Vagina (tissue), 2 donors: ENCODE measurements at regions not wholly inside any gene's neighbourhood (a gene's known extent, or its start where the extent isn't known, plus 50 kb on each side); places are given as distances from the start of the nearest gene placed in this dataset.

ENCODE experiments used
- DNase-seq, 2 donors: peaks; one replicate each; pipeline ENCODE4 v3.0.0-alpha.2; 2017; ENCODE audit errors: extremely low spot score in 2 of 2
- H3K27ac ChIP-seq: fragments of 200-600 bp; sonication (generic); one replicate; pipeline ENCODE4 v1.5.1; 2019
- H3K27me3 ChIP-seq: fragments of 200-600 bp; sonication (generic); one replicate; pipeline ENCODE4 v1.5.1; 2019
- H3K36me3 ChIP-seq, 2 donors: fragments of 200-600 bp; sonication (generic); one replicate each; pipeline ENCODE4 v1.5.1; 2017 to 2019
- H3K4me1 ChIP-seq: fragments of 200-600 bp; sonication (generic); one replicate; pipeline ENCODE4 v1.5.1; 2019
- H3K4me3 ChIP-seq, 2 donors: fragments of 200-600 bp; sonication (generic); 1 replicate in 1 of 2; 2 replicates in 1 of 2; pipeline ENCODE4 v1.5.1; 2016 to 2019
- H3K9me3 ChIP-seq: fragments of 200-600 bp; sonication (generic); one replicate; pipeline ENCODE4 v1.5.1; 2019
- POLR2A ChIP-seq, 2 donors: fragments of 450-650 bp; IDR thresholded peaks; one replicate each; pipeline ENCODE4 v1.6.1; 2017; ENCODE audit warnings: antibody characterized with exemption in 2 of 2, mild to moderate bottlenecking in 2 of 2, moderate library complexity in 2 of 2
- POLR2AphosphoS5 ChIP-seq, 2 donors: sonication (generic); formaldehyde crosslinking; IDR thresholded peaks; one replicate each; pipeline ENCODE4 v1.9.0; 2017; ENCODE audit warnings: antibody characterized with exemption in 2 of 2, mild to moderate bottlenecking in 2 of 2, low read depth in 1 of 2; ENCODE audit not compliant: insufficient read depth in 1 of 2
- intact Hi-C: fragments of 100-400 bp; cut with DNase I; formaldehyde crosslinking; loops from one replicate; pipeline ENCODE4 v1.15.1; 2023
- TF ChIP-seq, protein P1 (sequence below), 3 experiments: fragments of 450-650 bp in 2 of 3; fragments of 200-600 bp in 1 of 3; sonication (generic) in 1 of 3; IDR thresholded peaks; one replicate each; pipeline ENCODE4 v1.5.1; 2017 to 2019; ENCODE audit warnings: antibody characterized with exemption in 3 of 3, mild to moderate bottlenecking in 2 of 3, moderate library complexity in 2 of 3

DNA sequence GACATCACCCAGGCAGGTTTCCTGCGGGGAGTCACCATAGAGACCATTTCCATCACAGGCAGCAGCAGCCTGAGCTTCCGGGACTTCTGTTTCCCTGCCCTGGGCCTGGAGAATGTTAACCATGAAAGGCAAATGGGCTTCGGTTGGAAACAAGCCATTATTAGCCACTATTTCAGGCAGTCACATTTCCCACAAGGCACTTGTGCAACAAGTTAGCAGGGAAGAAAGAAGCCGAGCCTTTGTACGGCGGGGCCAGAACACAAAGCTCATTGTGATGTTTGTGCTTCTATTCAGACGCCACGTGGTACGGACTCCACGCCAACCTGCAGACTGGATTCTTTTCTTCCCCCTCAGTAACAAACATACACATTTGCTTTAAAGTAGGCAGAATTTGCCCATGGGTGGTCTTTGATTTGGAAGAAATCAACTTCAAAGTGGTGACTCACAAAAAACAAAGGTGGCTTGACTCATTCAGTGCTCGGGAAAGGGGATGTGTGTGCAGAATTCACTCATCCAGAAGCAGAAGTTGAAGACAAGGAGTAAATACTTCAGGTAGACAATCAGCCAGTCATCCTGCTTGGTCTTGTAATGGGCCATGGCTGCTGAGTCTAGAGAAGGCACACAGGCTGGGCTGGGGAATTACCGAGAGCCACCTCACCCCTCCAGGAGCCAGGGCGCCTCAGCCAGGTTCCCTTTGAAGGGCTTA, 154.2 kb upstream of the PRMT8 start:
- Histone ChIP-seq H3K4me3 (no peak overlapping the region), H3K27ac (no peak overlapping the region), H3K27me3 (no peaks in the 10 kb centered on the region), H3K4me1 (no peaks in the 10 kb centered on the region), H3K36me3 (no peaks in the 10 kb centered on the region), H3K9me3 (no peaks in the 10 kb centered on the region)
- intact Hi-C loops, result no loop called here
- no peak for DNase-seq
- no peak for TF ChIP-seq POLR2A (IDR thresholded peaks at IDR 0.05)
- TF ChIP-seq, protein P1, sequence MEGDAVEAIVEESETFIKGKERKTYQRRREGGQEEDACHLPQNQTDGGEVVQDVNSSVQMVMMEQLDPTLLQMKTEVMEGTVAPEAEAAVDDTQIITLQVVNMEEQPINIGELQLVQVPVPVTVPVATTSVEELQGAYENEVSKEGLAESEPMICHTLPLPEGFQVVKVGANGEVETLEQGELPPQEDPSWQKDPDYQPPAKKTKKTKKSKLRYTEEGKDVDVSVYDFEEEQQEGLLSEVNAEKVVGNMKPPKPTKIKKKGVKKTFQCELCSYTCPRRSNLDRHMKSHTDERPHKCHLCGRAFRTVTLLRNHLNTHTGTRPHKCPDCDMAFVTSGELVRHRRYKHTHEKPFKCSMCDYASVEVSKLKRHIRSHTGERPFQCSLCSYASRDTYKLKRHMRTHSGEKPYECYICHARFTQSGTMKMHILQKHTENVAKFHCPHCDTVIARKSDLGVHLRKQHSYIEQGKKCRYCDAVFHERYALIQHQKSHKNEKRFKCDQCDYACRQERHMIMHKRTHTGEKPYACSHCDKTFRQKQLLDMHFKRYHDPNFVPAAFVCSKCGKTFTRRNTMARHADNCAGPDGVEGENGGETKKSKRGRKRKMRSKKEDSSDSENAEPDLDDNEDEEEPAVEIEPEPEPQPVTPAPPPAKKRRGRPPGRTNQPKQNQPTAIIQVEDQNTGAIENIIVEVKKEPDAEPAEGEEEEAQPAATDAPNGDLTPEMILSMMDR (IDR thresholded peaks at IDR 0.05), result no peak
- TF ChIP-seq POLR2AphosphoS5 (IDR thresholded peaks at IDR 0.05; ENCODE audit: insufficient read depth in 1 of 2, low read depth in 1 of 2), result no peak

DNA sequence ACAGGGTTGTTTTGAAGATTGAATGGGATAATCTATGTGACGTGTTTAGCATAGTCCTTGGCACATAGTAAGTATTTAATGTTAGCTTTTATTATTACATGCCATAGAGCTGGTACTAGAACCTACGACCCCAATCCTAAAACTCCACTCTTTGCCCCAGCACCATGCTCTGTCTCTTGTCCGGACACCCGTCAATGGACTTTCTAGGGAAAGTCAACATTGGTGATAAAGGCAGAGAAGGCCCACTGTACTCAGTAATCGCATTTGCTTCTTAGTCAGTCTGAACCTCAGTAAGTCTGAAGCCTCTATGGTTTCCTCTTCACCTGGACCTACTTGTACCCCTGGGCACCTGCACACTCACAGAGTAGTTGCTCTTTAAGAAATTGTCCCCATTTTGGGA, 153.1 kb upstream of the PRMT8 start:
- Histone ChIP-seq H3K9me3 (no peaks in the 10 kb centered on the region), H3K4me3 (no peak overlapping the region), H3K27me3 (no peaks in the 10 kb centered on the region), H3K4me1 (no peaks in the 10 kb centered on the region), H3K36me3 (no peaks in the 10 kb centered on the region), H3K27ac (no peak overlapping the region)
- TF ChIP-seq POLR2A (IDR thresholded peaks at IDR 0.05) (no peak), POLR2AphosphoS5 (IDR thresholded peaks at IDR 0.05; ENCODE audit: insufficient read depth in 1 of 2, low read depth in 1 of 2) (no peak)
- TF ChIP-seq, protein P1 (IDR thresholded peaks at IDR 0.05), result no peak
- intact Hi-C loops, result no loop called here
- no peak for DNase-seq

DNA sequence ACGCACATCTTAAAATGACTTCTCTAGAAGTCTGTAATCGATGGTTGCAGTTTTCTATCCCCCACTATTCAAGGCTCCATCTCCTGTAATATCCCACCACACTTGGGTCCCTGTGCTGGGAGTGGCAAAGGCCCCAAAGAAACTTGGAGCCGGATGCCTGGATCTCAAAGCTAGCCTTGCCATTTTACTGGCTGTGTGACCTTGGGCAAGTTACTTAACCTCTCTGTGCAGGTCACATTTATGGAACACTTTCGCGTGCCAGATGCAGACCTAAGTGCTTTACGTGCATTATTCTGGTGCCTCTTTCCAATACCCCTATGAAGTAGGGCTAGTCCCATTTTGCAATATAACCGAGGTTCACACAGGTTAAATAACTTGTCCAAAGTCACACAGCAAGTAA, 151.8 kb upstream of the PRMT8 start:
- no peak for DNase-seq
- Histone ChIP-seq H3K27ac (no peak overlapping the region), H3K9me3 (no peaks in the 10 kb centered on the region), H3K4me1 (no peaks in the 10 kb centered on the region), H3K36me3 (no peaks in the 10 kb centered on the region), H3K4me3 (no peak overlapping the region), H3K27me3 (no peaks in the 10 kb centered on the region)
- no peak for TF ChIP-seq POLR2AphosphoS5 (IDR thresholded peaks at IDR 0.05; ENCODE audit: insufficient read depth in 1 of 2, low read depth in 1 of 2)
- no peak for TF ChIP-seq POLR2A (IDR thresholded peaks at IDR 0.05)
- TF ChIP-seq, protein P1 (IDR thresholded peaks at IDR 0.05), result no peak
- intact Hi-C loops, result no loop called here

DNA sequence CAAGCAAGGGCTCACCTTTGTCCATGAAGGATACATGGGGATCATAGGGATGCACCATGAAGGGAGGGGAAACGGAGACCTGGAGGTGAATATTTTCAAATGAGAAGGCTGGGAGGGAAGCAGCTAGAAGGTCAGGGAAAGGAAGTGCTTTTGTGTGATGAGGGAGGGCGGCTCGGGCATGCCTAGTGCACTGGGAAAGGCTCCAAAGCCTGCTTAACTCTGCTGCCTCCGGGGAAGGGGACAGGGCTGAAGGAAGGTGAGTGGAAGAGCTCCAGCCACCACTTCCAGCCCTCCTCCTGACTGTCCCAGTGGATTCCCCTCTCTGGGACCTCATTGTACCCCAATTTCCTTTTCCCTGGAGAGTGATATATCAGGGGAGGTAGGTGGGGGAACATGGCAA, 149.4 kb upstream of the PRMT8 start:
- Histone ChIP-seq H3K9me3 (no peaks in the 10 kb centered on the region), H3K36me3 (no peaks in the 10 kb centered on the region), H3K27ac (no peak overlapping the region), H3K4me3 (no peak overlapping the region), H3K4me1 (no peaks in the 10 kb centered on the region), H3K27me3 (no peaks in the 10 kb centered on the region)
- no peak for TF ChIP-seq POLR2AphosphoS5 (IDR thresholded peaks at IDR 0.05; ENCODE audit: insufficient read depth in 1 of 2, low read depth in 1 of 2)
- TF ChIP-seq, protein P1 (IDR thresholded peaks at IDR 0.05), result no peak
- TF ChIP-seq POLR2A (IDR thresholded peaks at IDR 0.05), result no peak
- intact Hi-C loops, result no loop called here
- DNase-seq, result no peak

DNA sequence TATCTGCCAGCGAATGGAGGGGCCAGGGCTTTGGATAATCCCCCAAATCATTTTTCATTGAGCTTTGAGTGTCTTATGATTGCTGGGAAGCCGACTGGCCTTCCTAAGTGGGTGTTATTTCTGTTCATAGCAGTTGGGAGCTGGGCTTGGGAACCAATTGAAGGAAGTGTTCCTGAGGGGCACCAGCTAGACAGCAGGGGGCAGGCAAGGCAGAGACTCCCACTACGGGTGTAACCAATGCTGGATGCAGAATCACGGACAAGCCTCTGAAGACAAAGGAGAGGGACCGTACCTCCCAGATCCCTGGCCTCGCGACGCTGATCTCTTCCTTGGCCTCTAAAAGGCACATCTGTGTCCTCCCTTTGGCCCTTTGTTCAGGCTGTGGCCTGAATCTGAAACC, 149.0 kb upstream of the PRMT8 start:
- no peak overlapping the region for H3K4me3 ChIP-seq
- no peaks in the 10 kb centered on the region for H3K9me3 ChIP-seq
- H3K4me1 ChIP-seq, result no peaks in the 10 kb centered on the region
- TF ChIP-seq POLR2AphosphoS5 (IDR thresholded peaks at IDR 0.05; ENCODE audit: insufficient read depth in 1 of 2, low read depth in 1 of 2) (no peak), POLR2A (IDR thresholded peaks at IDR 0.05) (no peak)
- TF ChIP-seq, protein P1 (IDR thresholded peaks at IDR 0.05), result peak in 1 of 3 experiments; percentile 10
- DNase-seq, result no peak
- no peaks in the 10 kb centered on the region for H3K36me3 ChIP-seq
- intact Hi-C loops, result no loop called here
- no peak overlapping the region for H3K27ac ChIP-seq
- H3K27me3 ChIP-seq, result no peaks in the 10 kb centered on the region
